Mammary epithelial cell (primary cell): ENCODE measurements at regions not wholly inside any gene's neighbourhood (a gene's known extent, or its start where the extent isn't known, plus 50 kb on each side); places are given as distances from the start of the nearest gene placed in this dataset.

ENCODE experiments used
- EZH2 ChIP-seq: IDR thresholded peaks from 2 replicates; pipeline ENCODE4 v1.6.1; 2012; ENCODE audit warnings: low read length, inconsistent platforms, borderline replicate concordance
- TF ChIP-seq, protein P1 (sequence below), 2 donors: IDR thresholded peaks in 1 of 2; conservative IDR thresholded peaks in 1 of 2; 2 replicates each; pipeline ENCODE4 v1.5.1; 2011 to 2012; ENCODE audit warnings: inconsistent platforms in 2 of 2, low read length in 2 of 2, mild to moderate bottlenecking in 2 of 2, control low read depth in 1 of 2, low read depth in 1 of 2; ENCODE audit not compliant: insufficient read depth in 1 of 2; ENCODE audit errors: extremely low read depth in 1 of 2

DNA sequence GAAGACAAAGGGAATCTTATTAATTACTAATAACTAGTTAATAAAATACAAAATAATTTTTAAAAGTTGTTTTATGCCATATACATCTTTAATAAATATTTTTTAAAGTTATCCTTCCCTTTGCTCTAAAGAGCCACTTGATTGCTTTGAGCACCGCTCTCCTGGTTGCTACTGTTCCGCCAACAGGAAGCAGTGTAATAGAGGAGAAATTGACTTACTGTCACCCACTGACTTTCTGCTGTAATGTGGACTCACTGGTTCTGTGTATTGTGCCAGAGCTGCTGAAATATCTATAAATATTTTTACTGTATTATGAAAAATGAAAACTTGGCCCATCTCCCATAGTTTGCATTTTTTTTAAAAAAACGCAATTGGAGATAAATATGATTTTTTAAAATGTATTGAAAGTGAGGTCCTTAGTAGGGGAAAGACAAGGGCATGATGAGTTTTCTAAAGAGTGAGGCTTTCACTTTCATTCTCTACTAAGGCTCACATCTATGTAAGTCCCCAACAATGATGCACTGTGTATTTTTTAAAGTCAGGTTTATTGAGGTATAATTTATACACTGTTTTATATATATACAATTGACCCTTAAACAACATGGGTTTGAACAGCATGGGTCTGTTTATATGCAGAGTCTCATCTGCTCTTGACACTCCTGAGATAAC, 100.5 kb downstream of the NPY start:
- no peak for TF ChIP-seq EZH2
- TF ChIP-seq, protein P1, sequence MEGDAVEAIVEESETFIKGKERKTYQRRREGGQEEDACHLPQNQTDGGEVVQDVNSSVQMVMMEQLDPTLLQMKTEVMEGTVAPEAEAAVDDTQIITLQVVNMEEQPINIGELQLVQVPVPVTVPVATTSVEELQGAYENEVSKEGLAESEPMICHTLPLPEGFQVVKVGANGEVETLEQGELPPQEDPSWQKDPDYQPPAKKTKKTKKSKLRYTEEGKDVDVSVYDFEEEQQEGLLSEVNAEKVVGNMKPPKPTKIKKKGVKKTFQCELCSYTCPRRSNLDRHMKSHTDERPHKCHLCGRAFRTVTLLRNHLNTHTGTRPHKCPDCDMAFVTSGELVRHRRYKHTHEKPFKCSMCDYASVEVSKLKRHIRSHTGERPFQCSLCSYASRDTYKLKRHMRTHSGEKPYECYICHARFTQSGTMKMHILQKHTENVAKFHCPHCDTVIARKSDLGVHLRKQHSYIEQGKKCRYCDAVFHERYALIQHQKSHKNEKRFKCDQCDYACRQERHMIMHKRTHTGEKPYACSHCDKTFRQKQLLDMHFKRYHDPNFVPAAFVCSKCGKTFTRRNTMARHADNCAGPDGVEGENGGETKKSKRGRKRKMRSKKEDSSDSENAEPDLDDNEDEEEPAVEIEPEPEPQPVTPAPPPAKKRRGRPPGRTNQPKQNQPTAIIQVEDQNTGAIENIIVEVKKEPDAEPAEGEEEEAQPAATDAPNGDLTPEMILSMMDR (conservative IDR thresholded peaks at IDR 0.05 in 1 of 2, IDR thresholded peaks at IDR 0.05 in 1 of 2; ENCODE audit: extremely low read depth in 1 of 2, insufficient read depth in 1 of 2, low read depth in 1 of 2, low read length in 2 of 2): no peak
